GM12891 (cell line): ENCODE measurements at regions not wholly inside any gene's neighbourhood (a gene's known extent, or its start where the extent isn't known, plus 50 kb on each side); places are given as distances from the start of the nearest gene placed in this dataset.

Experiments used
- POLR2A ChIP-seq: IDR thresholded peaks from 2 replicates; pipeline ENCODE4 v1.6.1; 2011; ENCODE audit warnings: low read depth, low read length, control low read depth
- POLR2AphosphoS5 ChIP-seq: IDR thresholded peaks from 2 replicates; pipeline ENCODE4 v1.6.1; 2011; ENCODE audit warnings: low read depth, low read length, control low read depth

DNA sequence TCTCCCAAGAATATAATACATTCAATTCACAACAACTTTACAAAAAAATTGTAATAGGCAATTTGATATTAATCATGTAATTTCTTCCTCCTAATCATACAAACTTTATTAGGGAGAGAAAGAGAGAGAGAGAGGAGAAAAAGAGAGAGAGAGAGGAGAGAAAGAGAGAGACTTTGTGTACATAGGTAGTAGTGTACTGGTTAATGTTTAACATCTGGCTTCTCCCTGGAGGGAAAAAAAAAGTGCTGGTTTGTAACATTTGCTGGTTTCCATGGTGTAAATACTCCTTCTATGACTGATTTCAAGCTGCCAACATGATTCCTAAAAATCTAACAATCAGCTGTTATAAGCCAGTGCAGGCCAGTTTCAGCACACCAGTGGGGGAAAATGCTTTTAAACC, 98.0 kb upstream of the ARHGEF26 start:
- TF ChIP-seq POLR2A, result no peak
- TF ChIP-seq POLR2AphosphoS5, result no peak
